GM19239 (cell line): ENCODE measurements at regions not wholly inside any gene's neighbourhood (a gene's known extent, or its start where the extent isn't known, plus 50 kb on each side); places are given as distances from the start of the nearest gene placed in this dataset.
"Not testable (repeated sequence)": the region's sequence is repeated elsewhere in the genome, so short reads cannot be mapped to it uniquely, and the experiment has no call there.

Experiments used
- DNase-seq: peaks from one replicate; pipeline ENCODE4 v3.0.0; 2011; ENCODE audit warnings: low spot score; ENCODE audit not compliant: insufficient read length
- FAIRE-seq: peaks from 2 replicates; lab custom pipeline; 2011; peaks lifted over from hg19 to GRCh38; lab: Jason Lieb, UNC

- FAIRE-seq (no peak), DNase-seq (no peak)
Measured at GRCh38 chr19:30806311-30806710, 434.1 kb downstream of the ZNF536 start.

- DNase-seq, result no peak
- no peak for FAIRE-seq
Measured at GRCh38 chr19:30804751-30805150, 432.6 kb downstream of the ZNF536 start.

- FAIRE-seq, result not testable (repeated sequence)
Measured at GRCh38 chr19:30804333-30804732, 432.1 kb downstream of the ZNF536 start.

GRCh38 chr19:30802424-30803013 is 430.3 kb downstream of the ZNF536 start:
- FAIRE-seq, result no peak
- no peak for DNase-seq

More at GRCh38 chr19:30804333-30804732, 432.1 kb downstream of the ZNF536 start:
- not testable (repeated sequence) for DNase-seq

GRCh38 chr19:30799865-30800755 is 427.9 kb downstream of the ZNF536 start:
- FAIRE-seq (no peak), DNase-seq (peak; percentile 16)

GRCh38 chr19:30795727-30796126 is 423.5 kb downstream of the ZNF536 start:
- no peak for FAIRE-seq
- no peak for DNase-seq

GRCh38 chr19:30792561-30793505 is 420.6 kb downstream of the ZNF536 start:
- DNase-seq (no peak), FAIRE-seq (no peak)

GRCh38 chr19:30791088-30791487 is 418.9 kb downstream of the ZNF536 start:
- DNase-seq, result no peak
- no peak for FAIRE-seq

- FAIRE-seq (no peak), DNase-seq (no peak)
Measured at GRCh38 chr19:30790056-30790680, 418.0 kb downstream of the ZNF536 start.

- FAIRE-seq, result no peak
- no peak for DNase-seq
Measured at GRCh38 chr19:30788105-30788765, 416.1 kb downstream of the ZNF536 start.

- DNase-seq (no peak), FAIRE-seq (no peak)
Measured at GRCh38 chr19:30785458-30786137, 413.4 kb downstream of the ZNF536 start.

GRCh38 chr19:30784850-30785457 is 412.8 kb downstream of the ZNF536 start:
- DNase-seq (peak; percentile 25), FAIRE-seq (no peak)

- no peak for DNase-seq
- FAIRE-seq, result no peak
Measured at GRCh38 chr19:30783936-30784335, 411.8 kb downstream of the ZNF536 start.

- FAIRE-seq, result no peak
- no peak for DNase-seq
Measured at GRCh38 chr19:30783212-30783611, 411.0 kb downstream of the ZNF536 start.

GRCh38 chr19:30781519-30781918 is 409.3 kb downstream of the ZNF536 start:
- DNase-seq (no peak), FAIRE-seq (no peak)

- DNase-seq (no peak), FAIRE-seq (no peak)
Measured at GRCh38 chr19:30781047-30781446, 408.9 kb downstream of the ZNF536 start.

GRCh38 chr19:30780456-30780855 is 408.3 kb downstream of the ZNF536 start:
- no peak for FAIRE-seq
- no peak for DNase-seq

- no peak for FAIRE-seq
- DNase-seq, result no peak
Measured at GRCh38 chr19:30780032-30780431, 407.8 kb downstream of the ZNF536 start.
